Fibroblast of lung (primary cell): ENCODE measurements at regions not wholly inside any gene's neighbourhood (a gene's known extent, or its start where the extent isn't known, plus 50 kb on each side); places are given as distances from the start of the nearest gene placed in this dataset.

ENCODE experiments used
- DNase-seq, 2 donors: peaks; one replicate each; pipeline versions ENCODE4 v3.0.0 to v3.0.0-alpha.2; 2010; ENCODE audit warnings: low read depth in 2 of 2
- H2AFZ ChIP-seq: 2 replicates; pipeline ENCODE4 v1.5.1; 2012; ENCODE audit warnings: low read length, control low read depth, inconsistent platforms
- H3K27ac ChIP-seq: 2 replicates; pipeline ENCODE4 v1.5.1; 2011; ENCODE audit warnings: low read length, control low read depth; ENCODE audit not compliant: insufficient read depth
- H3K27me3 ChIP-seq: 2 replicates; pipeline ENCODE4 v1.5.1; 2011; ENCODE audit warnings: mild to moderate bottlenecking, low read length; ENCODE audit not compliant: control insufficient read depth, insufficient read depth
- H3K36me3 ChIP-seq: 2 replicates; pipeline ENCODE4 v1.5.1; 2011; ENCODE audit warnings: low read length; ENCODE audit not compliant: control insufficient read depth, insufficient read depth
- H3K4me1 ChIP-seq: 2 replicates; pipeline ENCODE4 v1.5.1; 2011; ENCODE audit warnings: low read length; ENCODE audit not compliant: control insufficient read depth, insufficient read depth; ENCODE audit errors: extremely low read depth
- H3K4me2 ChIP-seq: 2 replicates; pipeline ENCODE4 v1.5.1; 2011; ENCODE audit warnings: low read length, control low read depth; ENCODE audit not compliant: insufficient read depth; ENCODE audit errors: extremely low read depth
- H3K4me3 ChIP-seq, 4 experiments: fragments of 200-600 bp in 1 of 4; sonication (generic) in 1 of 4; replicated peaks in 1 of 4; 2 replicates each; pipeline ENCODE4 v1.5.1; 2011 to 2016; ENCODE audit warnings: low read length in 4 of 4, low read depth in 3 of 4, mild to moderate bottlenecking in 3 of 4, control low read depth in 2 of 4, inconsistent platforms in 1 of 4, mixed read lengths in 1 of 4; ENCODE audit not compliant: insufficient read depth in 1 of 4; ENCODE audit errors: control extremely low read depth in 1 of 4
- H3K79me2 ChIP-seq: 2 replicates; pipeline ENCODE4 v1.5.1; 2012; ENCODE audit warnings: mild to moderate bottlenecking, low read length, inconsistent platforms; ENCODE audit not compliant: control insufficient read depth, insufficient read depth
- H3K9ac ChIP-seq: 2 replicates; pipeline ENCODE4 v1.5.1; 2011; ENCODE audit warnings: mild to moderate bottlenecking, low read length, control low read depth; ENCODE audit not compliant: insufficient read depth
- H3K9me3 ChIP-seq: 2 replicates; pipeline ENCODE4 v1.5.1; 2012; ENCODE audit warnings: low read depth, low read length; ENCODE audit not compliant: control insufficient read depth, insufficient read depth
- H4K20me1 ChIP-seq: 2 replicates; pipeline ENCODE4 v1.5.1; 2011; ENCODE audit warnings: low read length; ENCODE audit not compliant: control insufficient read depth, insufficient read depth; ENCODE audit errors: extremely low read depth
- EZH2 ChIP-seq: IDR thresholded peaks from 2 replicates; pipeline ENCODE4 v1.5.1; 2012; ENCODE audit warnings: low read length, control low read depth, mild to moderate bottlenecking; ENCODE audit errors: missing control alignments
- TF ChIP-seq, protein P1 (sequence below), 2 donors: IDR thresholded peaks in 1 of 2; conservative IDR thresholded peaks in 1 of 2; 1 replicate in 1 of 2; 2 replicates in 1 of 2; pipeline ENCODE4 v1.5.1; 2011 to 2012; ENCODE audit warnings: low read length in 2 of 2, control low read depth in 1 of 2, inconsistent platforms in 1 of 2, low read depth in 1 of 2, mild to moderate bottlenecking in 1 of 2

DNA sequence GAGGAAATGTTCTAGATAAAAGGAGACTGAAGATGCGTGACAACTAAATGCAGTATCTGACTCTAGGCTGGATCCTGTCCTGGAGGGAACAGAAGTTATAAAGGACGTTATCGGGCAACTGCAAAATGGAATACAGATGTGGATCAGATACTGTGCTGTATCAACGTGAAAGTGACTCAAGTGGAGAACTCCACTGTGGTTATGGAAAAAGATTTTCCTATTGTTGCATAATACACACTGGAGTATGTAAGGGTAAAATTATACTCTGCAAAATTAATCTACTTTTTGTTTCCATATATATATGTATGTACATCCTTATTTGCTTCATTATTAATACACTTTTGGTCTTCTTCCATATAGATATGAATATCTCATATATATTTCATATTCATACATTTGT, 654.0 kb downstream of the QKI start:
- TF ChIP-seq, protein P1, sequence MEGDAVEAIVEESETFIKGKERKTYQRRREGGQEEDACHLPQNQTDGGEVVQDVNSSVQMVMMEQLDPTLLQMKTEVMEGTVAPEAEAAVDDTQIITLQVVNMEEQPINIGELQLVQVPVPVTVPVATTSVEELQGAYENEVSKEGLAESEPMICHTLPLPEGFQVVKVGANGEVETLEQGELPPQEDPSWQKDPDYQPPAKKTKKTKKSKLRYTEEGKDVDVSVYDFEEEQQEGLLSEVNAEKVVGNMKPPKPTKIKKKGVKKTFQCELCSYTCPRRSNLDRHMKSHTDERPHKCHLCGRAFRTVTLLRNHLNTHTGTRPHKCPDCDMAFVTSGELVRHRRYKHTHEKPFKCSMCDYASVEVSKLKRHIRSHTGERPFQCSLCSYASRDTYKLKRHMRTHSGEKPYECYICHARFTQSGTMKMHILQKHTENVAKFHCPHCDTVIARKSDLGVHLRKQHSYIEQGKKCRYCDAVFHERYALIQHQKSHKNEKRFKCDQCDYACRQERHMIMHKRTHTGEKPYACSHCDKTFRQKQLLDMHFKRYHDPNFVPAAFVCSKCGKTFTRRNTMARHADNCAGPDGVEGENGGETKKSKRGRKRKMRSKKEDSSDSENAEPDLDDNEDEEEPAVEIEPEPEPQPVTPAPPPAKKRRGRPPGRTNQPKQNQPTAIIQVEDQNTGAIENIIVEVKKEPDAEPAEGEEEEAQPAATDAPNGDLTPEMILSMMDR (conservative IDR thresholded peaks at IDR 0.05 in 1 of 2, IDR thresholded peaks at IDR 0.05 in 1 of 2; ENCODE audit: low read depth in 1 of 2, low read length in 2 of 2), result no peak
- TF ChIP-seq EZH2, result no peak
- H3K27ac ChIP-seq, result no peak overlapping the region
- H3K27me3 ChIP-seq, result no peaks in the 10 kb centered on the region
- H3K4me2 ChIP-seq, result no peak overlapping the region
- no peaks in the 10 kb centered on the region for H3K4me1 ChIP-seq
- no peak overlapping the region for H3K9ac ChIP-seq
- H3K9me3 ChIP-seq, result no peaks in the 10 kb centered on the region
- H2AFZ ChIP-seq, result no peak overlapping the region
- H3K36me3 ChIP-seq, result no peaks in the 10 kb centered on the region
- no peaks in the 10 kb centered on the region for H4K20me1 ChIP-seq
- no peaks in the 10 kb centered on the region for H3K79me2 ChIP-seq
- DNase-seq, result peak in 1 of 2 donors; percentile 39
- H3K4me3 ChIP-seq, result no peak overlapping the region

DNA sequence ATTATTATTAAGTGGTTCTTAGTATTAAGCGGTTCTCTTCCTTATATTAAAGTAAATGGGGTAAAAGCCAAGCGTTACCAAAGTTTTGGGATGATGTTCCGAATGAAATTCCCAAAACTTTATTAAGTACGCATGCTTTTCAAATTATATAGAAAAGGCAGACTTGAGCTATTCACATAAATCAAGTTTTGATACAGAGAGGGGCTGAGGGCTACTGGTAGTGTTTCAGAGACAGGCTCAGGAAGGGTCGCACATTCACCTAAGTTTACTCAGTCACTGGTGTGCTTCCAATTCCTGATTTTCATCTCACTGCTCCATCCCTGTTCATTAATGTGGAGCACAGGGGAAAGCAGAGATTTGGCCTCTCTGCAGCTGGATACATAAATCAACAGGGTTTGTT, 652.2 kb downstream of the QKI start:
- Histone ChIP-seq H3K27me3 (no peaks in the 10 kb centered on the region), H3K4me1 (no peaks in the 10 kb centered on the region), H3K27ac (no peak overlapping the region), H3K36me3 (no peaks in the 10 kb centered on the region), H3K9ac (no peak overlapping the region), H3K79me2 (no peaks in the 10 kb centered on the region), H4K20me1 (no peaks in the 10 kb centered on the region), H2AFZ (no peak overlapping the region), H3K9me3 (no peaks in the 10 kb centered on the region), H3K4me3 (no peak overlapping the region), H3K4me2 (no peak overlapping the region)
- no peak for TF ChIP-seq EZH2
- TF ChIP-seq, protein P1 (conservative IDR thresholded peaks at IDR 0.05 in 1 of 2, IDR thresholded peaks at IDR 0.05 in 1 of 2; ENCODE audit: low read depth in 1 of 2, low read length in 2 of 2), result no peak
- DNase-seq, result no peak

DNA sequence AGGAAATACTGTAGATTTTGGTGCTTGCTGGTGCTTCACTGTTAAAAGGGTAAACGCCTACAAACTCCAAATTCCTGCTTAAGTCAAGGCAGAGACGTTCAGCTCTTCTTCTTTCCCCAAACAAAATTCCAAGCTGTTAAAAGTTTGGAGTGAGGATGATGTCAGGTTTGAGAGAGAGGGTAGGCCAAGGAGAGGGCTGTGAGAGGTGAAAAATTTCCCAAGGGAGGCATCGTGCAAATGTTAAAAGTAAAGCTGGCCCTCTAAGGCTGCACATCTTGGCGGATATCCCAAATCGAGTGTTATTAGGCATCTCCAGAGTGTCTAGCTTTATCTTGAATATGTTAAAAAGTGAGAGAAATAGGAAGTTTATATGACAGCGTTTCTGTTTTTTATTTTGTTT, 651.8 kb downstream of the QKI start:
- no peaks in the 10 kb centered on the region for H3K36me3 ChIP-seq
- H3K27me3 ChIP-seq, result no peaks in the 10 kb centered on the region
- H3K4me3 ChIP-seq, result no peak overlapping the region
- DNase-seq, result no peak
- no peaks in the 10 kb centered on the region for H3K79me2 ChIP-seq
- no peak overlapping the region for H3K4me2 ChIP-seq
- no peak for TF ChIP-seq EZH2
- TF ChIP-seq, protein P1 (conservative IDR thresholded peaks at IDR 0.05 in 1 of 2, IDR thresholded peaks at IDR 0.05 in 1 of 2; ENCODE audit: low read depth in 1 of 2, low read length in 2 of 2), result no peak
- H3K9ac ChIP-seq, result no peak overlapping the region
- no peak overlapping the region for H2AFZ ChIP-seq
- H4K20me1 ChIP-seq, result no peaks in the 10 kb centered on the region
- no peaks in the 10 kb centered on the region for H3K4me1 ChIP-seq
- no peak overlapping the region for H3K27ac ChIP-seq
- no peaks in the 10 kb centered on the region for H3K9me3 ChIP-seq
